ENCODE measurements at regions not wholly inside any gene's neighbourhood (a gene's known extent, or its start where the extent isn't known, plus 50 kb on each side); places are given as distances from the start of the nearest gene placed in this dataset.

GRCh38 chr2:13103778-13104493, 387.2 kb downstream of the TRIB2 start:
- ChIA-PET POLR2A (no interaction called here), CTCF (no interaction called here)
- no peak overlapping the region for H3K4me3 Mint-ChIP-seq
- DNase-seq (no peak), ATAC-seq (no peak)
- no peaks in the 10 kb centered on the region for H3K4me1 Mint-ChIP-seq (ENCODE audit: low read depth)
- TF ChIP-seq, protein P1, sequence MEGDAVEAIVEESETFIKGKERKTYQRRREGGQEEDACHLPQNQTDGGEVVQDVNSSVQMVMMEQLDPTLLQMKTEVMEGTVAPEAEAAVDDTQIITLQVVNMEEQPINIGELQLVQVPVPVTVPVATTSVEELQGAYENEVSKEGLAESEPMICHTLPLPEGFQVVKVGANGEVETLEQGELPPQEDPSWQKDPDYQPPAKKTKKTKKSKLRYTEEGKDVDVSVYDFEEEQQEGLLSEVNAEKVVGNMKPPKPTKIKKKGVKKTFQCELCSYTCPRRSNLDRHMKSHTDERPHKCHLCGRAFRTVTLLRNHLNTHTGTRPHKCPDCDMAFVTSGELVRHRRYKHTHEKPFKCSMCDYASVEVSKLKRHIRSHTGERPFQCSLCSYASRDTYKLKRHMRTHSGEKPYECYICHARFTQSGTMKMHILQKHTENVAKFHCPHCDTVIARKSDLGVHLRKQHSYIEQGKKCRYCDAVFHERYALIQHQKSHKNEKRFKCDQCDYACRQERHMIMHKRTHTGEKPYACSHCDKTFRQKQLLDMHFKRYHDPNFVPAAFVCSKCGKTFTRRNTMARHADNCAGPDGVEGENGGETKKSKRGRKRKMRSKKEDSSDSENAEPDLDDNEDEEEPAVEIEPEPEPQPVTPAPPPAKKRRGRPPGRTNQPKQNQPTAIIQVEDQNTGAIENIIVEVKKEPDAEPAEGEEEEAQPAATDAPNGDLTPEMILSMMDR (IDR thresholded peaks at IDR 0.05) = no peak
- peaks cover 13% of the 10 kb centered on the region for H3K27me3 Mint-ChIP-seq
- H3K9me3 Mint-ChIP-seq = peaks cover 2% of the 10 kb centered on the region
- H3K36me3 Mint-ChIP-seq (ENCODE audit: low read depth) = no peaks in the 10 kb centered on the region
- intact Hi-C loops (cut with micrococcal nuclease) = no loop called here
- H3K27ac Mint-ChIP-seq = no peak overlapping the region

- DNase-seq = no peak
- H3K4me3 Mint-ChIP-seq = no peak overlapping the region
- no peak overlapping the region for H3K27ac Mint-ChIP-seq
- CTCF ChIA-PET = no interaction called here
- intact Hi-C loops (cut with micrococcal nuclease) = no loop called here
- POLR2A ChIA-PET = no interaction called here
- no peaks in the 10 kb centered on the region for H3K9me3 Mint-ChIP-seq
- no peaks in the 10 kb centered on the region for H3K4me1 Mint-ChIP-seq (ENCODE audit: low read depth)
- no peaks in the 10 kb centered on the region for H3K36me3 Mint-ChIP-seq (ENCODE audit: low read depth)
- no peak for ATAC-seq
- H3K27me3 Mint-ChIP-seq = peaks cover 10% of the 10 kb centered on the region
- TF ChIP-seq, protein P1 (IDR thresholded peaks at IDR 0.05) = no peak
Observed at GRCh38 chr2:13104723-13105122, 388.0 kb downstream of the TRIB2 start.

- Mint-ChIP-seq H3K36me3 (ENCODE audit: low read depth) (no peaks in the 10 kb centered on the region), H3K4me1 (ENCODE audit: low read depth) (no peaks in the 10 kb centered on the region), H3K27ac (no peak overlapping the region), H3K27me3 (peaks cover 16% of the 10 kb centered on the region), H3K9me3 (no peaks in the 10 kb centered on the region), H3K4me3 (no peak overlapping the region)
- no peak for DNase-seq
- intact Hi-C loops (cut with micrococcal nuclease) = no loop called here
- ChIA-PET POLR2A (no interaction called here), CTCF (no interaction called here)
- TF ChIP-seq, protein P1 (IDR thresholded peaks at IDR 0.05) = no peak
- ATAC-seq = no peak
Observed at GRCh38 chr2:13106302-13106701, 389.6 kb downstream of the TRIB2 start.

GRCh38 chr2:13109516-13109915, 392.8 kb downstream of the TRIB2 start:
- ChIA-PET CTCF (no interaction called here), POLR2A (interaction anchor here (0.6 kb wide), 1 partner anchor 19 kb away, joined by 3 read pairs; no protein-coding TSS in a partner anchor)
- no peak for ATAC-seq
- H3K4me1 Mint-ChIP-seq (ENCODE audit: low read depth) = no peaks in the 10 kb centered on the region
- H3K36me3 Mint-ChIP-seq (ENCODE audit: low read depth) = no peaks in the 10 kb centered on the region
- no peak overlapping the region for H3K4me3 Mint-ChIP-seq
- DNase-seq = no peak
- no peak overlapping the region for H3K27ac Mint-ChIP-seq
- no peaks in the 10 kb centered on the region for H3K9me3 Mint-ChIP-seq
- TF ChIP-seq, protein P1 (IDR thresholded peaks at IDR 0.05) = no peak
- peaks cover 20% of the 10 kb centered on the region for H3K27me3 Mint-ChIP-seq
- intact Hi-C loops (cut with micrococcal nuclease) = no loop called here

- no peaks in the 10 kb centered on the region for H3K36me3 Mint-ChIP-seq (ENCODE audit: low read depth)
- H3K4me1 Mint-ChIP-seq (ENCODE audit: low read depth) = no peaks in the 10 kb centered on the region
- intact Hi-C loops (cut with micrococcal nuclease) = no loop called here
- ChIA-PET CTCF (no interaction called here), POLR2A (no interaction called here)
- DNase-seq (no peak), ATAC-seq (no peak)
- H3K27me3 Mint-ChIP-seq = peaks cover 20% of the 10 kb centered on the region
- H3K27ac Mint-ChIP-seq = no peak overlapping the region
- no peak overlapping the region for H3K4me3 Mint-ChIP-seq
- TF ChIP-seq, protein P1 (IDR thresholded peaks at IDR 0.05) = no peak
- no peaks in the 10 kb centered on the region for H3K9me3 Mint-ChIP-seq
Observed at GRCh38 chr2:13110825-13111224, 394.1 kb downstream of the TRIB2 start.

Data from activated CD8-positive, alpha-beta T cell treated with anti-CD3 and anti-CD28 coated beads for 36 hours (primary cell).